ENCODE measurements at regions not wholly inside any gene's neighbourhood (a gene's known extent, or its start where the extent isn't known, plus 50 kb on each side); places are given as distances from the start of the nearest gene placed in this dataset.

DNA sequence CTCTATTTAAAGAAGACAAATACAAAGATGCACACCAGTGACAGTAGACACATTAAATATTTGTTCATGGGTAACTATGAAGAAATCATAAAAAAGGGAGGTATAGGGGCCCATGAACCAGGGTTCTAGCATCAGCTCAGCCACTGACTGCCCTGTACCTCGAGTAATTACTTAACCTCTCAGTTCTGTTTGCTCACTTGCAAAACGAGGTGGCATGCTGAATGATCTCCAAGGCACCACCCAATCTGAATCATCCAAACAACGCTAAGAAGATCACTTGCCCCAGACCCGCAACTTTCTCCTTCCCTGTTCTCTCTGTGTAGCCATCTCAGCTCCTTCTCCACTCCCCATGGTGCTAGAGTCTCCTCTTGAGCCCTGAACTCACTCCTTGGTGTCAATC is 374.7 kb downstream of the VPS13C start:
- TF ChIP-seq, protein P1, sequence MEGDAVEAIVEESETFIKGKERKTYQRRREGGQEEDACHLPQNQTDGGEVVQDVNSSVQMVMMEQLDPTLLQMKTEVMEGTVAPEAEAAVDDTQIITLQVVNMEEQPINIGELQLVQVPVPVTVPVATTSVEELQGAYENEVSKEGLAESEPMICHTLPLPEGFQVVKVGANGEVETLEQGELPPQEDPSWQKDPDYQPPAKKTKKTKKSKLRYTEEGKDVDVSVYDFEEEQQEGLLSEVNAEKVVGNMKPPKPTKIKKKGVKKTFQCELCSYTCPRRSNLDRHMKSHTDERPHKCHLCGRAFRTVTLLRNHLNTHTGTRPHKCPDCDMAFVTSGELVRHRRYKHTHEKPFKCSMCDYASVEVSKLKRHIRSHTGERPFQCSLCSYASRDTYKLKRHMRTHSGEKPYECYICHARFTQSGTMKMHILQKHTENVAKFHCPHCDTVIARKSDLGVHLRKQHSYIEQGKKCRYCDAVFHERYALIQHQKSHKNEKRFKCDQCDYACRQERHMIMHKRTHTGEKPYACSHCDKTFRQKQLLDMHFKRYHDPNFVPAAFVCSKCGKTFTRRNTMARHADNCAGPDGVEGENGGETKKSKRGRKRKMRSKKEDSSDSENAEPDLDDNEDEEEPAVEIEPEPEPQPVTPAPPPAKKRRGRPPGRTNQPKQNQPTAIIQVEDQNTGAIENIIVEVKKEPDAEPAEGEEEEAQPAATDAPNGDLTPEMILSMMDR (IDR thresholded peaks at IDR 0.05; ENCODE audit: low read length), result no peak
- TF ChIP-seq EZH2 (IDR thresholded peaks at IDR 0.05; ENCODE audit: borderline replicate concordance, low read length), result no peak
